ENCODE measurements at regions not wholly inside any gene's neighbourhood (a gene's known extent, or its start where the extent isn't known, plus 50 kb on each side); places are given as distances from the start of the nearest gene placed in this dataset.
"Not testable (repeated sequence)": the region's sequence is repeated elsewhere in the genome, so short reads cannot be mapped to it uniquely, and the experiment has no call there.

- DNase-seq = no peak
Observed at GRCh38 chr6:4224067-4224978, 88.9 kb upstream of the ECI2 start.

GRCh38 chr6:4220558-4220957 lies 85.2 kb upstream of the ECI2 start:
- no peak for DNase-seq

- not testable (repeated sequence) for DNase-seq
Observed at GRCh38 chr6:4218619-4219317, 83.4 kb upstream of the ECI2 start.

GRCh38 chr6:4212588-4212987 lies 77.2 kb upstream of the ECI2 start:
- DNase-seq = no peak

- peak; percentile 57 for DNase-seq
Observed at GRCh38 chr6:4210629-4211419, 75.4 kb upstream of the ECI2 start.

DNA sequence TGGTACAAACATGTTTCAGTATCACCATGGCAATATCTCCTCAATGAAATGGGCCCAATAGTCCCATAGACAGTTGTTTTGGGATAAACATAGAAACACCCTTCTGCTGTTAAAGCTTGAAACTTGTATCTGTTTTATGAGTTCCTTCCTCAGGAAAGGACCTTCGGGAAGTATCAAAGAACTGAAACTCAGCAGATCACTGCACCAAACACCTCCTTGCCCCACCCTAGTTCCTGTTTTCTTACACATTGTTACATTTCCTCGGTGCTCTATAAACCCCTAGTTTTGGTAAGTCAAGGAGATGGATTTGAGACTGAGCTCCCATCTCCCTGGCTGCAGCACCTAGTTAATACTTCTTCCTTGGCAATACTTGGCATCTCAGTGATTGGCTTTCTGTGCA lies 73.8 kb upstream of the ECI2 start:
- no peak for DNase-seq

DNA sequence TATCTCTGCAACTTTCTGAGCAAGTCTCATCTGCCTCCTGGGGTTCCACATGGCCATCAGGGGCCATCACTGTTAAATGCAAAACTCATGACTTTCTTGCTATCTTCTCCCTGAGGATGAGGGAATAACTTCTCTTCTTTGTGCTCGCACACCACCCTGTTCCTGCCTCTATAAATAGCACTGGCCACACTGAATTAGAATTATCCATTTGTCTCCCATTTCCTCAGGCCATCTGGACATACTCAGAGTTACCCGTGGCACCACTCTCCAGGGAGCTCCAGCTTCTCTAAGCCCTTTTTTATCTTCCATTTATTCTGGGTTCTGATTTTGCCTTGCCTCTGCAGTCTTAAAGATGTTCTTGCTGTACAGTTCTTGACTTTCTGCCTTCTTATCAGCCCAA lies 72.8 kb upstream of the ECI2 start:
- no peak for DNase-seq

DNA sequence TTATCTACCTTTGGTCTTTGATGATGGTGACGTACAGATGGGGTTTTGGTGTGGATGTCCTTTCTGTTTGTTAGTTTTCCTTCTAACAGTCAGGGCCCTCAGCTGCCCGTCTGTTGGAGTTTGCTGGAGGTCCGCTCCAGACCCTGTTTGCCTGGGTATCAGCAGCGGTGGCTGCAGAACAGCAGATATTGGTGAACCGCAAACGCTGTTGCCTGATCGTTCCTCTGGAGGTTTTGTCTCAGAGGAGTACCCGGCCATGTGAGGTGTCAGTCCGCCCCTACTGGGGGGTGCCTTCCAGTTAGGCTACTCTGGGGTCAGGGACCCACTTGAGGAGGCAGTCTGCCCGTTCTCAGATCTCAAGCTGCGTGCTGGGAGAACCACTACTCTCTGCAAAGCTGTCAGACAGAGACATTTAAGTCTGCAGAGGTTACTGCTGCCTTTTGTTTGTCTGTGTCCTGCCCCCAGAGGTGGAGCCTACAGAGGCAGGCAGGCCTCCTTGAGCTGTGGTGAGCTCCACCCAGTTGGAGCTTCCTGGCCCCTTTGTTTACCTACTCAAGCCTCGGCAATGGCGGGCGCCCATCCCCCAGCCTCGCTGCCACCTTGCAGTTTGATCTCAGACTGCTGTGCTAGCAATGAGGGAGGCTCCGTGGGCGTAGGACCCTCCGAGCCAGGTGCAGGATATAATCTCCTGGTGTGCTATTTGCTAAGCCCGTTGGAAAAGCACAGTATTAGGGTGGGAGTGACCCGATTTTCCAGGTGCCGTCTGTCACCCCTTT lies 68.5 kb upstream of the ECI2 start:
- not testable (repeated sequence) for DNase-seq

DNA sequence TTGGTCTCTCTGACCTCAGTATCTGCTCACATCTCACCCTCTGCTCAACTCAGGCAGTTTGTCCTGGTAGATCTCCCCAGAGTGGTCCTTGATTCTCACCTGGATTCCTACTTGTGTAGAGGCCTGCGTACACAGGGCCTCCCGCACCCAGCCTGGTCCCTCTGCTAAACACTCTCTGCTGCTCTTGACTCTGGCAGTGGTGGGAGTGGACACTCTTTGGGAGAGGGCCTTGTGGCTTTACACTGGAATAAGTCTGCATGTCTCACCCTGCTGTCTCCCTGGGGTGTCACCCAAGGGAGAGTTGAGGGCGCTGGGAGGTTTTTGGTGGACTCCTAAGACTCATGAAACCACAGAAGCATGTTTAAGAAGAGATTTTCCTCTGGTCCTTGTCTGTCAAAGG lies 57.3 kb upstream of the ECI2 start:
- no peak for DNase-seq

DNA sequence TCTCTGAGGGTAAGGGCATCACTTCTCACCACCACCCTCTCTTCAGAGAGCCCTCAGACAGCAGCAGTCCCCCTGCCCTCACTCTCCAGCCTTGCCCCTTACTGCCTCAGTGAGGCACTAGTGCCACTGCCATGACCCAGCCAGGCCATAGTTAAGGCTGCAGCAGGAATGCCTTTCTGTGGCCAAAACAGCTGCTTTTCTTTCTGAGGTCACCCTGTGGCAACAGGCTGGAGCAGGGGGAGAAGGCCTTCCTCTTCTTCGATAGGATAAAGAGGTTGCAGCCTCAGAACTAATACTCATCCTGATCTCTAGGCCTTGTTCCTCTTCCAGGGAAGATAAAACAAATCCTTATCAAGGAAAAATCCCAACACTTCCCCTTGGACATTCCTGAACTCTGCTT lies 56.8 kb upstream of the ECI2 start:
- DNase-seq = no peak

DNA sequence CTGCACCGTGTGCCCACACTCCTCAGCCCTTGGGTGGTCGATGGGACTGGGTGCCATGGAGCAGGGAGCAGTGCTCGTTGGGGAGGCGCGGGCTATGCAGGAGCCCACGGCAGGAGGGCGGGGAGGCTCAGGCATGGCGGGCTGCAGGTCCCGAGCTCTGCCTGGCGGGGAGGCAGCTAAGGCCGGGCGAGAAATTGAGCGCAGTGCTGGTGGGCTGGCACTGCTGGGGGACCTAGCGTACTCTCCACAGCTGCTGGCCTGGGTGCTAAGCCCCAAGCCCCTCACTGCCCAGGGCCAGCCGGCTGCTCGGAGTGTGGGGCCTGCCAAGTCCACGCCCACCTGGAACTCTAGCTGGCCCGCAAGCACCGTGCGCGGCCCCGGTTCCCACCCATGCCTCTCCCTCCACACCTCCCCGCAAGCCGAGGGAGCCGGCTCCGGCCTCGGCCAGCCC lies 55.9 kb upstream of the ECI2 start:
- no peak for DNase-seq

GRCh38 chr6:4189249-4189648 lies 53.9 kb upstream of the ECI2 start:
- DNase-seq = no peak

DNA sequence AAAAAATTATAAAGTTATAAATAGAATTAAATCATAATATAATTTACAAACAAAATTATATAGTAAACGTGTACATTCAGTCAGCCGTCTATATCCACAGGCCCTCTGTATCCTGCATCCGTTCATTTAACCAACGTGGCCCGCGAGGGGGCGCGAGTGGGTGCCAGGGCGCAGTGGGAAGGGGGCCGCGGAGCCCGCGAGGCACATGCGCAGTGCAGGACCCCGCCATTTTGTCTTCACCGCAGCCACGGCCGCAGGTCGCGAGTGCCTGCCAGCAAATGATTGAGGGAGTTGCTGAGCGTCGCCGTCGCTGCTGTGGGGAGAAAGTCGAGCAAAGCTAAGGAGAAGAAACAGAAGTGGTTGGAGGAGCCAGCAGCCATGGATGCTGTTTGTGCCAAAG lies 53.4 kb upstream of the ECI2 start:
- DNase-seq = no peak

- no peak for DNase-seq
Observed at GRCh38 chr6:4187480-4187879, 52.1 kb upstream of the ECI2 start.

DNA sequence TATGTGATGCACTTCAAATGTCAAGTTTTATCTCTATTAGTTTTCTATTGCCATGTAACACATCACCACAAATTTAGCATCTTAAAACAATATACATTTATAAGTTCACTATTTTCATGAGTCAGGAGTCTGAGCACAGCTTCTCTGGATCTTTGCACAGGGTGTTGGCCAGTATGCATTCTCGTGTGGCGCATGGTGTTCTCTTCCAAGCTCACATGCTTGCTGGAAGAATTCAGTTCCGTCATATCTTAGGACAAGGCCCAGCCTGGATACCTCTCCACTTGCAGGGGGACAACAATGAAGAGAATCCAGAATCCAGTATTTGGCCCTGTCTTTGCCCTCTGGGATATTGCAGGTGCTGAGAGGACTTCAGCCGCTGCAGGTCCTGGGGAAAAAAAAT lies 51.0 kb upstream of the ECI2 start:
- no peak for DNase-seq

GRCh38 chr6:4185846-4186245 lies 50.5 kb upstream of the ECI2 start:
- no peak for DNase-seq

GRCh38 chr6:4185419-4185818 lies 50.0 kb upstream of the ECI2 start:
- no peak for DNase-seq

Data from CD4-positive, alpha-beta T cell treated with Interleukin-17A for 1 hour (primary cell).